ENCODE measurements at regions not wholly inside any gene's neighbourhood (a gene's known extent, or its start where the extent isn't known, plus 50 kb on each side); places are given as distances from the start of the nearest gene placed in this dataset.

DNA sequence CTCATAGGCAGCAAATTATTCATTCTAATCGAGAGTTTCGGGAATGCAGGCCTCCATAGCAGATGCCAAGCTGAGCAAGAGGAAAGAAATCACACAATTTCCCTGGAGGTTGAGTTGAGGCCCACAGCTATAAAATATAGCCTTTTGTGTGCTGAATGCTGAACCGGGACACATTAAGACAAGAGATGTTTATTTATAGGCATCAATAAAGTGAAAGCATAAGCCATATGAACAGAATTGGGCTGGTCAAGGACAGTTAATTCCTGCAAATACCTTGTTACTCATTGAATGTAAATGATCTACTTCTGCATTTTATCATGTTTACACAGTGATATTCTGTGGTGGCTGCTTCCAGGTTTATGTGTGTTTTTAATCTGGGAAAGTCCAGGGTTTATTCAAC, 461.7 kb downstream of the KLF12 start (continued):
- TF ChIP-seq, protein P1, sequence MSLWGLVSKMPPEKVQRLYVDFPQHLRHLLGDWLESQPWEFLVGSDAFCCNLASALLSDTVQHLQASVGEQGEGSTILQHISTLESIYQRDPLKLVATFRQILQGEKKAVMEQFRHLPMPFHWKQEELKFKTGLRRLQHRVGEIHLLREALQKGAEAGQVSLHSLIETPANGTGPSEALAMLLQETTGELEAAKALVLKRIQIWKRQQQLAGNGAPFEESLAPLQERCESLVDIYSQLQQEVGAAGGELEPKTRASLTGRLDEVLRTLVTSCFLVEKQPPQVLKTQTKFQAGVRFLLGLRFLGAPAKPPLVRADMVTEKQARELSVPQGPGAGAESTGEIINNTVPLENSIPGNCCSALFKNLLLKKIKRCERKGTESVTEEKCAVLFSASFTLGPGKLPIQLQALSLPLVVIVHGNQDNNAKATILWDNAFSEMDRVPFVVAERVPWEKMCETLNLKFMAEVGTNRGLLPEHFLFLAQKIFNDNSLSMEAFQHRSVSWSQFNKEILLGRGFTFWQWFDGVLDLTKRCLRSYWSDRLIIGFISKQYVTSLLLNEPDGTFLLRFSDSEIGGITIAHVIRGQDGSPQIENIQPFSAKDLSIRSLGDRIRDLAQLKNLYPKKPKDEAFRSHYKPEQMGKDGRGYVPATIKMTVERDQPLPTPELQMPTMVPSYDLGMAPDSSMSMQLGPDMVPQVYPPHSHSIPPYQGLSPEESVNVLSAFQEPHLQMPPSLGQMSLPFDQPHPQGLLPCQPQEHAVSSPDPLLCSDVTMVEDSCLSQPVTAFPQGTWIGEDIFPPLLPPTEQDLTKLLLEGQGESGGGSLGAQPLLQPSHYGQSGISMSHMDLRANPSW (CRISPR knock-in tag; conservative IDR thresholded peaks at IDR 0.05; ENCODE audit: low read depth) = no peak
- TF ChIP-seq TP53 (CRISPR knock-in tag; IDR thresholded peaks at IDR 0.05) = no peak
- no peak for TF ChIP-seq EMX1 (CRISPR knock-in tag; IDR thresholded peaks at IDR 0.05)
- TF ChIP-seq NR1H2 (CRISPR knock-in tag; IDR thresholded peaks at IDR 0.05) = no peak
- no peak for TF ChIP-seq ZNF416 (CRISPR knock-in tag; IDR thresholded peaks at IDR 0.05)
- TF ChIP-seq ZNF423 (CRISPR knock-in tag; IDR thresholded peaks at IDR 0.05) = no peak
- TF ChIP-seq OVOL2 (CRISPR knock-in tag; IDR thresholded peaks at IDR 0.05; ENCODE audit: borderline replicate concordance) = no peak
- TF ChIP-seq ZNF121 (CRISPR knock-in tag; IDR thresholded peaks at IDR 0.05) = no peak
- no peak for TF ChIP-seq SMAD4 (CRISPR knock-in tag; IDR thresholded peaks at IDR 0.05)
- no peak for TF ChIP-seq KAT7 (CRISPR knock-in tag; IDR thresholded peaks at IDR 0.05; ENCODE audit: borderline replicate concordance)
- TF ChIP-seq, protein P2, sequence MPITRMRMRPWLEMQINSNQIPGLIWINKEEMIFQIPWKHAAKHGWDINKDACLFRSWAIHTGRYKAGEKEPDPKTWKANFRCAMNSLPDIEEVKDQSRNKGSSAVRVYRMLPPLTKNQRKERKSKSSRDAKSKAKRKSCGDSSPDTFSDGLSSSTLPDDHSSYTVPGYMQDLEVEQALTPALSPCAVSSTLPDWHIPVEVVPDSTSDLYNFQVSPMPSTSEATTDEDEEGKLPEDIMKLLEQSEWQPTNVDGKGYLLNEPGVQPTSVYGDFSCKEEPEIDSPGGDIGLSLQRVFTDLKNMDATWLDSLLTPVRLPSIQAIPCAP (CRISPR knock-in tag; IDR thresholded peaks at IDR 0.05) = no peak
- TF ChIP-seq MXD4 (CRISPR knock-in tag; IDR thresholded peaks at IDR 0.05; ENCODE audit: borderline replicate concordance) = no peak
- no peak for TF ChIP-seq FOXK1 (CRISPR knock-in tag; IDR thresholded peaks at IDR 0.05)
- TF ChIP-seq CREM (CRISPR knock-in tag; IDR thresholded peaks at IDR 0.05) = no peak

DNA sequence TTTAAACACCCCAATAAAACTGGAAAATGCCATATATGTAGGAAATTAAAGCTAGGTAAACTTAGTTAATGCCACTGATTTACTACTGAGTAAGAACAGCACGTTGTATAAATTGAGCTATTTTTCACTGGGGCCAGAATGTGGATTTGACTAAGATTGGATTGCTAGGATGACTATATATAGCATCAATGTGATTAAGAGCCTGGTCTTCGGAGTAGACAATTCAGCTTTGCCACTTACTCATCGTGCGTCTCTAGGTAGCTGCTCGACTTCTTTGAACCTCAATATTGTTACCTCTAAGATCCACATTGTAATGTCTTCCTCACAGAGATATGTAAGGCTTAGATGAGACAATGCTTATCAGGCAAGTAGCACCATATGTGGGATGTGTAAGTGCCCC, 462.5 kb downstream of the KLF12 start:
- CTCF ChIA-PET = no interaction called here
- H3K9me3 Mint-ChIP-seq = no peaks in the 10 kb centered on the region
- no peaks in the 10 kb centered on the region for H3K36me3 Mint-ChIP-seq
- DNase-seq (ENCODE audit: low spot score) (no peak), ATAC-seq (no peak)
- POLR2A ChIA-PET = no interaction called here
- H3K4me3 Mint-ChIP-seq = no peak overlapping the region
- no peak for TF ChIP-seq GABPB1 (CRISPR knock-in tag; IDR thresholded peaks at IDR 0.05)
- no peak for TF ChIP-seq NFYB (CRISPR knock-in tag; conservative IDR thresholded peaks at IDR 0.05; ENCODE audit: low read depth)
- TF ChIP-seq FOXP1 (CRISPR knock-in tag; IDR thresholded peaks at IDR 0.05; ENCODE audit: borderline replicate concordance) = no peak
- TF ChIP-seq MYBL2 (CRISPR knock-in tag; IDR thresholded peaks at IDR 0.05) = no peak
- TF ChIP-seq, protein P3, sequence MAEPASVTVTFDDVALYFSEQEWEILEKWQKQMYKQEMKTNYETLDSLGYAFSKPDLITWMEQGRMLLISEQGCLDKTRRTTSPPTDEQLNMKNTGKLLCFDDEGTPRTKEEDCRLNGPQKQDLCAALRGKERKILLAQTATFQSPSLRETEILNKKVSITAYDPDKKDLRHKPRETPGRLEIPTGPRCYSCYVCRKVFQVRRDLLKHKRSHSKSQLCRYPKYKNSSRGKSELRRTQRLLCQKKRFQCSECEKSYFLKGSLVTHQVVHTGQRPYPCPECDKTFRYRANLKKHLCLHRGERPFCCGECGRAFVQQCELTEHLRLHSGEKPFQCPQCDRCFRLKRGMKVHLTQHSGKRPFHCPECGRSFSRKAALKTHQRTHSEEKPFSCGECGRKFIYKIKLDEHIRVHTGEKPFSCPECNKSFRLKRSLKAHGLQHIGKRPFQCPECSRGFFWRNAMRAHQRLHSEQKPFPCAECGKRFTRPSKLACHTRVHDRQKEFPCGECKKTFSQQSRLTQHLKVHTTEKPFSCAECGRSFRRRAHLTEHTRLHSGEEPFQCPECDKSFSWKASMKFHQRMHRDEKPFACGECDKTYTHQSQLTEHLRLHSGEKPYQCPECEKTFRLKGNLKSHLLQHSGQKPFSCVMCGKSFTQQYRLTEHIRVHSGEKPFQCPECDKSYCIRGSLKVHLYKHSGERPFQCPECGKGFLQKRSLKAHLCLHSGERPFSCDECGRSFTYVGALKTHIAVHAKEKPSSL (CRISPR knock-in tag; conservative IDR thresholded peaks at IDR 0.05) = no peak
- TF ChIP-seq FOXK1 (CRISPR knock-in tag; IDR thresholded peaks at IDR 0.05) = no peak
- TF ChIP-seq, protein P4, sequence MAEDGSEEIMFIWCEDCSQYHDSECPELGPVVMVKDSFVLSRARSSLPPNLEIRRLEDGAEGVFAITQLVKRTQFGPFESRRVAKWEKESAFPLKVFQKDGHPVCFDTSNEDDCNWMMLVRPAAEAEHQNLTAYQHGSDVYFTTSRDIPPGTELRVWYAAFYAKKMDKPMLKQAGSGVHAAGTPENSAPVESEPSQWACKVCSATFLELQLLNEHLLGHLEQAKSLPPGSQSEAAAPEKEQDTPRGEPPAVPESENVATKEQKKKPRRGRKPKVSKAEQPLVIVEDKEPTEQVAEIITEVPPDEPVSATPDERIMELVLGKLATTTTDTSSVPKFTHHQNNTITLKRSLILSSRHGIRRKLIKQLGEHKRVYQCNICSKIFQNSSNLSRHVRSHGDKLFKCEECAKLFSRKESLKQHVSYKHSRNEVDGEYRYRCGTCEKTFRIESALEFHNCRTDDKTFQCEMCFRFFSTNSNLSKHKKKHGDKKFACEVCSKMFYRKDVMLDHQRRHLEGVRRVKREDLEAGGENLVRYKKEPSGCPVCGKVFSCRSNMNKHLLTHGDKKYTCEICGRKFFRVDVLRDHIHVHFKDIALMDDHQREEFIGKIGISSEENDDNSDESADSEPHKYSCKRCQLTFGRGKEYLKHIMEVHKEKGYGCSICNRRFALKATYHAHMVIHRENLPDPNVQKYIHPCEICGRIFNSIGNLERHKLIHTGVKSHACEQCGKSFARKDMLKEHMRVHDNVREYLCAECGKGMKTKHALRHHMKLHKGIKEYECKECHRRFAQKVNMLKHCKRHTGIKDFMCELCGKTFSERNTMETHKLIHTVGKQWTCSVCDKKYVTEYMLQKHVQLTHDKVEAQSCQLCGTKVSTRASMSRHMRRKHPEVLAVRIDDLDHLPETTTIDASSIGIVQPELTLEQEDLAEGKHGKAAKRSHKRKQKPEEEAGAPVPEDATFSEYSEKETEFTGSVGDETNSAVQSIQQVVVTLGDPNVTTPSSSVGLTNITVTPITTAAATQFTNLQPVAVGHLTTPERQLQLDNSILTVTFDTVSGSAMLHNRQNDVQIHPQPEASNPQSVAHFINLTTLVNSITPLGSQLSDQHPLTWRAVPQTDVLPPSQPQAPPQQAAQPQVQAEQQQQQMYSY (CRISPR knock-in tag; IDR thresholded peaks at IDR 0.05) = no peak
- no peak for TF ChIP-seq SP1 (CRISPR knock-in tag; conservative IDR thresholded peaks at IDR 0.05)
- no peak for TF ChIP-seq EMX1 (CRISPR knock-in tag; IDR thresholded peaks at IDR 0.05)
- TF ChIP-seq NR1H2 (CRISPR knock-in tag; IDR thresholded peaks at IDR 0.05) = no peak
- TF ChIP-seq, protein P1 (CRISPR knock-in tag; conservative IDR thresholded peaks at IDR 0.05; ENCODE audit: low read depth) = no peak
- TF ChIP-seq TEAD1 (CRISPR knock-in tag; IDR thresholded peaks at IDR 0.05) = no peak
- no peak for TF ChIP-seq TP53 (CRISPR knock-in tag; IDR thresholded peaks at IDR 0.05)
- no peak for TF ChIP-seq ZNF138 (CRISPR knock-in tag; conservative IDR thresholded peaks at IDR 0.05)
- TF ChIP-seq, protein P5, sequence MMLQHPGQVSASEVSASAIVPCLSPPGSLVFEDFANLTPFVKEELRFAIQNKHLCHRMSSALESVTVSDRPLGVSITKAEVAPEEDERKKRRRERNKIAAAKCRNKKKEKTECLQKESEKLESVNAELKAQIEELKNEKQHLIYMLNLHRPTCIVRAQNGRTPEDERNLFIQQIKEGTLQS (CRISPR knock-in tag; conservative IDR thresholded peaks at IDR 0.05) = no peak
- TF ChIP-seq RORB (CRISPR knock-in tag; IDR thresholded peaks at IDR 0.05) = no peak
- H3K4me1 Mint-ChIP-seq = peaks cover 15% of the 10 kb centered on the region
- H3K27ac Mint-ChIP-seq = no peak overlapping the region
- H3K27me3 Mint-ChIP-seq (ENCODE audit: low read depth) = no peaks in the 10 kb centered on the region

All from WTC11 (cell line).